ENCODE measurements at regions not wholly inside any gene's neighbourhood (a gene's known extent, or its start where the extent isn't known, plus 50 kb on each side); places are given as distances from the start of the nearest gene placed in this dataset.

DNA sequence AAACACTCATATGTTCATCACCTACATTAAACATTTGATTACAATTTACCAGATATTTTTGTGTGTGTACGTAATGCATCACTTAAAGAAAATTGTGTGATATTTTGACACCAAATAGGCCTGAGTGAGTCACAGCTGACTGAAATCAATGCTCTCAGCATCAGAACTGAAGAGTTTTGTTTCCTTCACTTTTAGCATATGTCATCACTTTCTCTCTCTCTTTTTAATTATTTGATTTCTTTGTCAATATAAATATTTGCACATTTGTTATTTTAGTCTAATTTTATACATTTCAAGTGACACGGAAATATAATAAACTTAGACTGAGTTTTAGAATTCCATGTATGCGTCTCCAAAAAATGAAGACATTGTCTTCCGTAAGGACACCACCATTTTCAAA, 545.3 kb downstream of the PTPRC start:
- TF ChIP-seq, protein P1, sequence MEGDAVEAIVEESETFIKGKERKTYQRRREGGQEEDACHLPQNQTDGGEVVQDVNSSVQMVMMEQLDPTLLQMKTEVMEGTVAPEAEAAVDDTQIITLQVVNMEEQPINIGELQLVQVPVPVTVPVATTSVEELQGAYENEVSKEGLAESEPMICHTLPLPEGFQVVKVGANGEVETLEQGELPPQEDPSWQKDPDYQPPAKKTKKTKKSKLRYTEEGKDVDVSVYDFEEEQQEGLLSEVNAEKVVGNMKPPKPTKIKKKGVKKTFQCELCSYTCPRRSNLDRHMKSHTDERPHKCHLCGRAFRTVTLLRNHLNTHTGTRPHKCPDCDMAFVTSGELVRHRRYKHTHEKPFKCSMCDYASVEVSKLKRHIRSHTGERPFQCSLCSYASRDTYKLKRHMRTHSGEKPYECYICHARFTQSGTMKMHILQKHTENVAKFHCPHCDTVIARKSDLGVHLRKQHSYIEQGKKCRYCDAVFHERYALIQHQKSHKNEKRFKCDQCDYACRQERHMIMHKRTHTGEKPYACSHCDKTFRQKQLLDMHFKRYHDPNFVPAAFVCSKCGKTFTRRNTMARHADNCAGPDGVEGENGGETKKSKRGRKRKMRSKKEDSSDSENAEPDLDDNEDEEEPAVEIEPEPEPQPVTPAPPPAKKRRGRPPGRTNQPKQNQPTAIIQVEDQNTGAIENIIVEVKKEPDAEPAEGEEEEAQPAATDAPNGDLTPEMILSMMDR (conservative IDR thresholded peaks at IDR 0.05; ENCODE audit: low read depth, low read length): no peak
- TF ChIP-seq EZH2 (IDR thresholded peaks at IDR 0.05; ENCODE audit: borderline replicate concordance, low read depth, low read length, poor library complexity, severe bottlenecking): no peak

Measured in A673 (cell line).